Neuronal stem cell (in vitro differentiated cells): ENCODE measurements at regions not wholly inside any gene's neighbourhood (a gene's known extent, or its start where the extent isn't known, plus 50 kb on each side); places are given as distances from the start of the nearest gene placed in this dataset.

Source experiments
- DNase-seq: peaks from one replicate; pipeline ENCODE4 v3.0.0-alpha.2; 2013; ENCODE audit warnings: low spot score
- H2AFZ ChIP-seq: one replicate; pipeline ENCODE4 v1.6.1; 2013; ENCODE audit warnings: mild to moderate bottlenecking, low read length, inconsistent platforms
- H2AK5ac ChIP-seq: 2 replicates; pipeline ENCODE4 v1.6.1; 2013; ENCODE audit warnings: low read depth, mild to moderate bottlenecking, inconsistent platforms, low read length, moderate library complexity, mixed read lengths
- H2BK120ac ChIP-seq: 2 replicates; pipeline ENCODE4 v1.6.1; 2013; ENCODE audit warnings: low read depth, mild to moderate bottlenecking, inconsistent platforms, low read length, moderate library complexity, mixed read lengths
- H2BK12ac ChIP-seq: one replicate; pipeline ENCODE4 v1.6.1; 2013; ENCODE audit warnings: low read length, inconsistent platforms
- H2BK15ac ChIP-seq: 2 replicates; pipeline ENCODE4 v1.6.1; 2013; ENCODE audit warnings: mild to moderate bottlenecking, low read length, inconsistent platforms, mixed read lengths
- H2BK5ac ChIP-seq: one replicate; pipeline ENCODE4 v1.6.1; 2013; ENCODE audit warnings: inconsistent platforms, mild to moderate bottlenecking, low read length, moderate library complexity
- H3K14ac ChIP-seq: one replicate; pipeline ENCODE4 v1.6.1; 2013; ENCODE audit warnings: low read length, inconsistent platforms
- H3K18ac ChIP-seq: 2 replicates; pipeline ENCODE4 v1.6.1; 2013; ENCODE audit warnings: low read length, inconsistent platforms
- H3K23ac ChIP-seq: 2 replicates; pipeline ENCODE4 v1.6.1; 2013; ENCODE audit warnings: low read depth, mild to moderate bottlenecking, mixed read lengths, low read length, inconsistent platforms; ENCODE audit not compliant: poor library complexity
- H3K27ac ChIP-seq: replicated peaks from 3 replicates; pipeline ENCODE4 v1.5.1; 2013; ENCODE audit warnings: low read length, inconsistent platforms
- H3K27me3 ChIP-seq, 3 experiments: 2 replicates each; pipeline ENCODE4 v1.6.1; 2013; ENCODE audit warnings: low read length in 3 of 3, mild to moderate bottlenecking in 2 of 3, inconsistent platforms in 1 of 3, low read depth in 1 of 3, mixed read lengths in 1 of 3, moderate library complexity in 1 of 3; ENCODE audit not compliant: control insufficient read depth in 3 of 3, insufficient read depth in 3 of 3
- H3K36me3 ChIP-seq, 2 donors: replicated peaks in 1 of 2; 2 replicates each; pipeline ENCODE4 v1.6.1; 2013; ENCODE audit warnings: low read length in 2 of 2; ENCODE audit not compliant: control insufficient read depth in 2 of 2, insufficient read depth in 2 of 2
- H3K4ac ChIP-seq: 2 replicates; pipeline ENCODE4 v1.6.1; 2013; ENCODE audit warnings: inconsistent platforms, mild to moderate bottlenecking, low read length, moderate library complexity
- H3K4me1 ChIP-seq, 2 donors: 1 replicate in 1 of 2; 2 replicates in 1 of 2; pipeline ENCODE4 v1.6.1; 2013; ENCODE audit warnings: low read length in 2 of 2, low read depth in 1 of 2; ENCODE audit not compliant: control insufficient read depth in 2 of 2, insufficient read depth in 1 of 2
- H3K4me2 ChIP-seq: one replicate; pipeline ENCODE4 v1.6.1; 2013; ENCODE audit warnings: mild to moderate bottlenecking, low read length, inconsistent platforms; ENCODE audit not compliant: insufficient read depth, poor library complexity, severe bottlenecking
- H3K4me3 ChIP-seq, 2 donors: 2 replicates each; pipeline ENCODE4 v1.5.1; 2013; ENCODE audit warnings: low read length in 2 of 2, mild to moderate bottlenecking in 2 of 2, inconsistent platforms in 1 of 2, moderate library complexity in 1 of 2
- H3K79me1 ChIP-seq: one replicate; pipeline ENCODE4 v1.6.1; 2013; ENCODE audit warnings: low read depth, mild to moderate bottlenecking, inconsistent platforms, low read length, moderate library complexity
- H3K9ac ChIP-seq: one replicate; pipeline ENCODE4 v1.6.1; 2013; ENCODE audit warnings: mild to moderate bottlenecking, low read depth, low read length, inconsistent platforms; ENCODE audit not compliant: poor library complexity
- H3K9me3 ChIP-seq, 2 donors: replicated peaks in 1 of 2; 2 replicates each; pipeline versions ENCODE3 to v1.6.1; 2013; ENCODE audit warnings: low read length in 2 of 2, mild to moderate bottlenecking in 2 of 2, inconsistent platforms in 1 of 2, low read depth in 1 of 2, mixed read lengths in 1 of 2, moderate library complexity in 1 of 2; ENCODE audit not compliant: control insufficient read depth in 2 of 2, insufficient read depth in 1 of 2
- H4K8ac ChIP-seq: one replicate; pipeline ENCODE4 v1.6.1; 2013; ENCODE audit warnings: low read depth, mild to moderate bottlenecking, inconsistent platforms, low read length, moderate library complexity
- H4K91ac ChIP-seq: one replicate; pipeline ENCODE4 v1.6.1; 2013; ENCODE audit warnings: low read length, low read depth, mild to moderate bottlenecking, inconsistent platforms; ENCODE audit not compliant: poor library complexity
- WGBS, 2 donors: extraction: QIAGEN DNeasy Blood & Tissue Kit; methylation state at CpG; one replicate each; pipeline ENCODE4 v1.1.7; 2013; ENCODE audit warnings: missing lambda C conversion rate in 2 of 2, mixed read lengths in 1 of 2; ENCODE audit not compliant: insufficient read length in 2 of 2, insufficient replicate concordance in 1 of 2; ENCODE audit errors: extremely low coverage in 2 of 2; 5-methylcytosine and 5-hydroxymethylcytosine counted together

DNA sequence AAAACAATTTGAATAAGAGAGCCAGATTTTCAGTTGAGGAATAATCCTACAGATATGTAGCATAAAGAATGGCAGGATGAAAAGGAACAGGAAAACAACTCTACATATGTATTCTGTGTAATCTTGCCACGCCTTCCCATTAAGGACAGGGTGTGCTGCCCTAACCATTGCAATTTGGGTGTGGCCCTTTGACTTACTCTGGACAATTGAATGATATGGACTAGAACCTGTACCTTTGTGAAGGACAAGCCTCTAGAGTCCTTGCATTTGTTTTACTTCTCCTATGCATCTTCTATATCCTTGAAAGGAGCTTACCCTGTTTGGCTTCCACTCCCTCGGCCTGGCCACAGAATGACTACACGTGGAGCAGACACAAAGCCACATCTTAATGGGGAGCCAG, 1261.6 kb upstream of the GBE1 start:
- H3K36me3 ChIP-seq, result no peaks in the 10 kb centered on the region
- H4K8ac ChIP-seq, result no peak overlapping the region
- H3K4me2 ChIP-seq, result no peak overlapping the region
- H3K79me1 ChIP-seq, result no peaks in the 10 kb centered on the region
- WGBS, 2 donors, result no CpG with 5 or more reads among the region's 3 CpGs
- no peak overlapping the region for H4K91ac ChIP-seq
- no peaks in the 10 kb centered on the region for H3K4me1 ChIP-seq
- H3K27me3 ChIP-seq, result no peaks in the 10 kb centered on the region
- H2BK15ac ChIP-seq, result no peak overlapping the region
- no peak overlapping the region for H3K18ac ChIP-seq
- H2AFZ ChIP-seq, result no peak overlapping the region
- no peaks in the 10 kb centered on the region for H3K9me3 ChIP-seq
- no peak overlapping the region for H3K27ac ChIP-seq
- no peak overlapping the region for H2BK12ac ChIP-seq
- no peak for DNase-seq
- no peak overlapping the region for H3K9ac ChIP-seq
- H2BK5ac ChIP-seq, result no peak overlapping the region
- no peak overlapping the region for H2BK120ac ChIP-seq
- no peak overlapping the region for H2AK5ac ChIP-seq
- H3K4me3 ChIP-seq, result no peak overlapping the region
- no peak overlapping the region for H3K23ac ChIP-seq
- H3K4ac ChIP-seq, result no peak overlapping the region
- no peak overlapping the region for H3K14ac ChIP-seq

DNA sequence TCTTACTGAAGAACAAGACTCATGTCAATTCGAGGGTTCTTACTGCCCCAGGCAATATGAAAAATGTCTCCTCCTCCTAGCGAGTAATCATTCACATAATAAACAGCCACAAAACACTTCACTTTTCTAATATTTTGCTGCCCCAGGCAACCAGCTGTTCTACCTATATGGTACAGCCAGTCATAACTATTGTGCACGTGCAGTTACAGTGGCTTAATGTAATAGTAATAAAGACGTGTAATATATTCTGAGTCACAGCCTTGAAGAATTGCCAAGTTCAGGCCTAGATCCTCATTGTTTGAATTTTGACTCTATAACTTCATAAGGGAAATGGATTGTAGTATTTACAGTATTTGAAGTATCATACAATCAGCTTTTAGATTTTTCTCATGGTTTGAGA, 1250.0 kb upstream of the GBE1 start:
- no peak overlapping the region for H3K18ac ChIP-seq
- H2AFZ ChIP-seq, result no peak overlapping the region
- no peak overlapping the region for H3K23ac ChIP-seq
- H2BK12ac ChIP-seq, result no peak overlapping the region
- no peak overlapping the region for H2BK15ac ChIP-seq
- H3K79me1 ChIP-seq, result no peaks in the 10 kb centered on the region
- H3K27me3 ChIP-seq, result no peaks in the 10 kb centered on the region
- H3K14ac ChIP-seq, result no peak overlapping the region
- H3K4me1 ChIP-seq, result no peaks in the 10 kb centered on the region
- H2BK120ac ChIP-seq, result no peak overlapping the region
- no CpG with 5 or more reads among the region's 4 CpGs for WGBS, 2 donors
- H4K8ac ChIP-seq, result no peak overlapping the region
- H4K91ac ChIP-seq, result no peak overlapping the region
- H2AK5ac ChIP-seq, result no peak overlapping the region
- H3K36me3 ChIP-seq, result no peaks in the 10 kb centered on the region
- no peak overlapping the region for H2BK5ac ChIP-seq
- H3K27ac ChIP-seq, result no peak overlapping the region
- no peak overlapping the region for H3K4me2 ChIP-seq
- H3K9ac ChIP-seq, result no peak overlapping the region
- no peak for DNase-seq
- no peak overlapping the region for H3K4ac ChIP-seq
- H3K9me3 ChIP-seq, result no peaks in the 10 kb centered on the region
- H3K4me3 ChIP-seq, result no peak overlapping the region

DNA sequence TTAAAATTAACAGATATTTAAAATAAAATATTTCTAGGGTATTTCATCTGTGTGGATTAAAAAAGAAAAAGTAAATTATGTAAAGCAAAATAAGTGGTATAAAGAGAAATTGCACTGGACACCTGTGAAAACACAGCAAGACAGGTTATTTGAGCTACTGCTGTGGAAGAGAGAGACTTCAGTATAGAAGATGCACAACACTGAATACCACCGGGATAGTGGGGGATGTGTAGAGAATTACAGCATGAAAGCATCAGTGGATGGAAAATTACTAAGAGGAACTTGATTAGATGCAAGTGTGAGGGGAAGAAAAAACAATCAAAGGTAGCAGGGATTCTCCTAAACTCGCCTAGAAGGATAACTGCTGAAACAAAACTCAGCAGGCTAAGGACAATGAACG, 1242.5 kb upstream of the GBE1 start:
- Histone ChIP-seq H3K36me3 (no peaks in the 10 kb centered on the region), H2BK120ac (no peak overlapping the region), H4K8ac (no peak overlapping the region), H2BK5ac (no peak overlapping the region), H3K4me1 (peaks cover 0 to 2% of the 10 kb centered on the region in 2 donors), H3K18ac (no peak overlapping the region), H4K91ac (no peak overlapping the region), H2AK5ac (no peak overlapping the region), H3K9ac (no peak overlapping the region), H3K27ac (no peak overlapping the region), H2BK15ac (no peak overlapping the region), H3K79me1 (no peaks in the 10 kb centered on the region), H3K14ac (no peak overlapping the region), H3K23ac (no peak overlapping the region), H2AFZ (peak overlapping the region; percentile 59), H3K4me2 (no peak overlapping the region), H3K9me3 (no peaks in the 10 kb centered on the region), H3K4me3 (no peak overlapping the region), H3K27me3 (no peaks in the 10 kb centered on the region), H3K4ac (no peak overlapping the region), H2BK12ac (no peak overlapping the region)
- DNase-seq, result no peak
- WGBS, 2 donors, result no CpG with 5 or more reads among the region's 3 CpGs

DNA sequence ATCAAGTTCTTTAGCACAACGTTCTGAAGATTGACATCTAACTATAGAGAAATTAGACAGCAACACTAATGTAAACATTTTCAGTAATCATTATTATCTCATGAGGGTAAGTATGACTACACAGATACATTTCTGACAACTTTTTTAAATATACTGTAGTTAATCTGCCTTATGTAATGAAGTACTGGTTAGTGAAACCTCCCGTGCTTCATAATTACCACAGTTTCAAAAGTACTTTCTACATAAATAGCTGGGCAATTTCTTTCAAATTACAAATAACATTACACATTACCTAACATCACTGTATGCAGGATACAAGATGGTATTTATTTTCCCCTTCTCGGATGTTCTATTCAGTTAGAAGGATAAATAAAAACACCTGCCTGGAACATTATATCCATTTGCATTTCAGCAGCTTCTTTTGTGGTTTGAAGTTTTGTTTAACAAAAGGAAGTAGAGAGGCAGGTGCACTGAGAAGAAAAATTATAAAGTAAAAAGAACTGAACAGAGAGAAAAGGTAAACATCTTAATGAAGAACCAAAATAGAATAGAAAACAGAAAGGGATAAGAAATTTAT, 1241.5 kb upstream of the GBE1 start:
- no peak overlapping the region for H2BK120ac ChIP-seq
- peaks cover 0 to 2% of the 10 kb centered on the region in 2 donors for H3K4me1 ChIP-seq
- H2BK12ac ChIP-seq, result no peak overlapping the region
- no peak overlapping the region for H3K18ac ChIP-seq
- no peak overlapping the region for H3K4ac ChIP-seq
- H3K36me3 ChIP-seq, result no peaks in the 10 kb centered on the region
- H4K91ac ChIP-seq, result no peak overlapping the region
- H2AFZ ChIP-seq, result no peak overlapping the region
- no peak overlapping the region for H2AK5ac ChIP-seq
- no peak overlapping the region for H2BK5ac ChIP-seq
- no peak overlapping the region for H2BK15ac ChIP-seq
- no peak overlapping the region for H3K9ac ChIP-seq
- H3K9me3 ChIP-seq, result no peaks in the 10 kb centered on the region
- no peak for DNase-seq
- no peak overlapping the region for H3K4me2 ChIP-seq
- H3K27ac ChIP-seq, result no peak overlapping the region
- H3K79me1 ChIP-seq, result no peaks in the 10 kb centered on the region
- no peak overlapping the region for H3K23ac ChIP-seq
- no peak overlapping the region for H4K8ac ChIP-seq
- WGBS, 2 donors, result no CpG with 5 or more reads among the region's 3 CpGs
- H3K4me3 ChIP-seq, result no peak overlapping the region
- H3K27me3 ChIP-seq, result no peaks in the 10 kb centered on the region
- H3K14ac ChIP-seq, result no peak overlapping the region
